NCI-H2171 treated with DMSO at 0.1 percent for 48 hours (cell line): ENCODE measurements at regions not wholly inside any gene's neighbourhood (a gene's known extent, or its start where the extent isn't known, plus 50 kb on each side); places are given as distances from the start of the nearest gene placed in this dataset.

Experiments
- DNase-seq: peaks from one replicate; lab custom pipeline; 2025; lab: John Stamatoyannopoulos, UW

GRCh38 chr10:78718032-78718572, 350.7 kb upstream of the ZMIZ1 start:
- DNase-seq, result no peak

GRCh38 chr10:78719276-78719675, 349.5 kb upstream of the ZMIZ1 start:
- DNase-seq, result no peak

- DNase-seq, result no peak
These were observed 348.7 kb upstream of the ZMIZ1 start for GRCh38 chr10:78720091-78720490.

- DNase-seq, result no peak
These were observed 347.5 kb upstream of the ZMIZ1 start for GRCh38 chr10:78721231-78721630.

GRCh38 chr10:78724846-78725245, 343.9 kb upstream of the ZMIZ1 start:
- DNase-seq, result no peak

GRCh38 chr10:78726171-78726570, 342.6 kb upstream of the ZMIZ1 start:
- DNase-seq, result no peak

GRCh38 chr10:78727251-78727650, 341.5 kb upstream of the ZMIZ1 start:
- peak; percentile 37 for DNase-seq

GRCh38 chr10:78727728-78728127, 341.0 kb upstream of the ZMIZ1 start:
- DNase-seq, result peak; percentile 51

GRCh38 chr10:78728176-78728575, 340.6 kb upstream of the ZMIZ1 start:
- DNase-seq, result no peak

GRCh38 chr10:78729366-78729765, 339.4 kb upstream of the ZMIZ1 start:
- no peak for DNase-seq

GRCh38 chr10:78729800-78730199, 339.0 kb upstream of the ZMIZ1 start:
- DNase-seq, result no peak

GRCh38 chr10:78730754-78731153, 338.0 kb upstream of the ZMIZ1 start:
- DNase-seq, result no peak

GRCh38 chr10:78731675-78732074, 337.1 kb upstream of the ZMIZ1 start:
- DNase-seq, result no peak

- no peak for DNase-seq
These were observed 336.4 kb upstream of the ZMIZ1 start for GRCh38 chr10:78732381-78732780.

GRCh38 chr10:78736926-78737630, 331.7 kb upstream of the ZMIZ1 start:
- no peak for DNase-seq

- no peak for DNase-seq
These were observed 330.6 kb upstream of the ZMIZ1 start for GRCh38 chr10:78737883-78738856.

- no peak for DNase-seq
These were observed 329.9 kb upstream of the ZMIZ1 start for GRCh38 chr10:78738861-78739260.

- DNase-seq, result no peak
These were observed 329.2 kb upstream of the ZMIZ1 start for GRCh38 chr10:78739444-78740053.

GRCh38 chr10:78740976-78741915, 327.5 kb upstream of the ZMIZ1 start:
- no peak for DNase-seq

- DNase-seq, result no peak
These were observed 326.4 kb upstream of the ZMIZ1 start for GRCh38 chr10:78742406-78742729.
